ENCODE measurements at regions not wholly inside any gene's neighbourhood (a gene's known extent, or its start where the extent isn't known, plus 50 kb on each side); places are given as distances from the start of the nearest gene placed in this dataset.

DNA sequence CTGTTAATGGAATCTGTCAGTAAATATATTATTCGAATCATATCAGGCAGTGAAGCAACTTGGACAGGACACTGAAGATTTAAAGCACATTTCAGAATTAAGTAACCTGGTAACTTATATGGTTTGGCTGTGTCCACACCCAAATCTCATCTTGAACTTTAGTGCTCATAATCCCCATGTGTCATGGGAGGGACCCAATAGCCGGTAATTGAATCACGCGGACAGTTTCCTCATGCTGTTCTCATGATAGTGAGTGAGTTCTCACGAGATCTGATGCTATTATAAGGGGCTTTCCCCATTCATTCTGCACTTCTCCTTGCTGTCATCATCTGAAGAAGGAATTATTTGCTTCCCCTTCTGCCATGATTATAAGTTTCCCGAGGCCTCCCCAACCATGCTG is 83.2 kb upstream of the COL1A2 start:
- TF ChIP-seq ZNF462 (CRISPR knock-in tag; IDR thresholded peaks at IDR 0.05) (no peak), CREB1 (CRISPR knock-in tag; IDR thresholded peaks at IDR 0.05; ENCODE audit: low read depth) (no peak), NANOG (IDR thresholded peaks at IDR 0.05; ENCODE audit: borderline replicate concordance) (no peak), JUNB (IDR thresholded peaks at IDR 0.05; ENCODE audit: unreplicated experiment) (no peak), CTCF (conservative IDR thresholded peaks at IDR 0.05; ENCODE audit: low read depth in 2 of 2) (no peak), STAT1 (IDR thresholded peaks at IDR 0.05; ENCODE audit: unreplicated experiment) (no peak), EZH2 (IDR thresholded peaks at IDR 0.05; ENCODE audit: low read depth, unreplicated experiment) (no peak), REST (IDR thresholded peaks at IDR 0.05; ENCODE audit: unreplicated experiment) (no peak), POLR2AphosphoS5 (IDR thresholded peaks at IDR 0.05; ENCODE audit: low read depth) (no peak), EZH2phosphoT487 (IDR thresholded peaks at IDR 0.05; ENCODE audit: unreplicated experiment) (no peak), ZNF331 (CRISPR knock-in tag; IDR thresholded peaks at IDR 0.05; ENCODE audit: low read depth) (no peak), ETS1 (IDR thresholded peaks at IDR 0.05) (no peak), ZNF114 (CRISPR knock-in tag; IDR thresholded peaks at IDR 0.05) (no peak)
- peaks cover 2% of the 10 kb centered on the region for H3K27me3 Mint-ChIP-seq (ENCODE audit: insufficient read depth, low read depth, poor library complexity)
- no peak for ATAC-seq
- Histone ChIP-seq H3K4me2 (no peak overlapping the region), H3K36me3 (ENCODE audit: insufficient read depth) (no peaks in the 10 kb centered on the region; the same call in 1 of the 2 replicates), H3K79me2 (replicated peaks; ENCODE audit: insufficient read depth) (no peaks in the 10 kb centered on the region), H3K27me3 (ENCODE audit: insufficient read depth) (no peaks in the 10 kb centered on the region), H3F3A (replicated peaks; ENCODE audit: low read depth) (no peaks in the 10 kb centered on the region), H3K4me3 (no peak overlapping the region), H3K4me1 (ENCODE audit: insufficient read depth) (no peaks in the 10 kb centered on the region), H2AFZ (no peak overlapping the region), H3K27ac (ENCODE audit: low read depth) (no peak overlapping the region), H4K20me1 (replicated peaks; ENCODE audit: insufficient read depth) (no peaks in the 10 kb centered on the region), H3K9me2 (ENCODE audit: insufficient read depth) (no peaks in the 10 kb centered on the region; the same call in 1 of the 2 replicates)
- no peak overlapping the region for H3K4me3 Mint-ChIP-seq
- peaks cover 6% of the 10 kb centered on the region; the same call in 2 of the 3 replicates for H3K9me3 Mint-ChIP-seq
- H3K27ac Mint-ChIP-seq, result no peak overlapping the region
- H3K36me3 Mint-ChIP-seq (ENCODE audit: low read depth), result peaks cover 5% of the 10 kb centered on the region; the same call in 2 of the 3 replicates
- DNase-seq (ENCODE audit: low spot score), result no peak
- H3K4me1 Mint-ChIP-seq, result peaks cover 3% of the 10 kb centered on the region; the same call in 1 of the 3 replicates
